Stimulated activated CD4-positive, alpha-beta T cell treated with anti-CD3 and anti-CD28 coated beads, Interleukin-4, amount 100 ng/mL, for 1 hour (primary cell): ENCODE measurements at regions not wholly inside any gene's neighbourhood (a gene's known extent, or its start where the extent isn't known, plus 50 kb on each side); places are given as distances from the start of the nearest gene placed in this dataset.
"Not testable (repeated sequence)": the region's sequence is repeated elsewhere in the genome, so short reads cannot be mapped to it uniquely, and the experiment has no call there.

Source experiments
- DNase-seq: peaks from one replicate; pipeline ENCODE4 v3.0.0-alpha.2; 2020

- DNase-seq, result no peak
Measured at GRCh38 chr11:86749821-86750401, 50.4 kb upstream of the PRSS23 start.

- DNase-seq, result no peak
Measured at GRCh38 chr11:86749376-86749775, 51.0 kb upstream of the PRSS23 start.

GRCh38 chr11:86748296-86748695 lies 52.0 kb upstream of the PRSS23 start:
- DNase-seq, result no peak

- no peak for DNase-seq
Measured at GRCh38 chr11:86747801-86748200, 52.5 kb upstream of the PRSS23 start.

- no peak for DNase-seq
Measured at GRCh38 chr11:86746514-86746913, 53.8 kb upstream of the PRSS23 start.

- DNase-seq, result no peak
Measured at GRCh38 chr11:86745571-86745970, 54.8 kb upstream of the PRSS23 start.

GRCh38 chr11:86743223-86744118 lies 56.9 kb upstream of the PRSS23 start:
- DNase-seq, result peak; percentile 43

GRCh38 chr11:86741839-86742805 lies 58.2 kb upstream of the PRSS23 start:
- no peak for DNase-seq

- DNase-seq, result no peak
Measured at GRCh38 chr11:86741484-86741835, 58.9 kb upstream of the PRSS23 start.

GRCh38 chr11:86740628-86741483 lies 59.5 kb upstream of the PRSS23 start:
- no peak for DNase-seq

GRCh38 chr11:86738568-86738967 lies 61.8 kb upstream of the PRSS23 start:
- no peak for DNase-seq

- no peak for DNase-seq
Measured at GRCh38 chr11:86737737-86738136, 62.6 kb upstream of the PRSS23 start.

- no peak for DNase-seq
Measured at GRCh38 chr11:86737230-86737629, 63.1 kb upstream of the PRSS23 start.

GRCh38 chr11:86736291-86737143 lies 63.8 kb upstream of the PRSS23 start:
- DNase-seq, result no peak

GRCh38 chr11:86735451-86736290 lies 63.3 kb upstream of the ME3 start:
- DNase-seq, result no peak

GRCh38 chr11:86732739-86733138 lies 60.3 kb upstream of the ME3 start:
- DNase-seq, result not testable (repeated sequence)

GRCh38 chr11:86732286-86732685 lies 59.9 kb upstream of the ME3 start:
- DNase-seq, result not testable (repeated sequence)

GRCh38 chr11:86729576-86729975 lies 57.2 kb upstream of the ME3 start:
- not testable (repeated sequence) for DNase-seq

GRCh38 chr11:86728562-86728961 lies 56.1 kb upstream of the ME3 start:
- no peak for DNase-seq

GRCh38 chr11:86726770-86727504 lies 54.5 kb upstream of the ME3 start:
- DNase-seq, result no peak
